ENCODE measurements at regions not wholly inside any gene's neighbourhood (a gene's known extent, or its start where the extent isn't known, plus 50 kb on each side); places are given as distances from the start of the nearest gene placed in this dataset.
"Not testable (repeated sequence)": the region's sequence is repeated elsewhere in the genome, so short reads cannot be mapped to it uniquely, and the experiment has no call there.

- peak in 1 of 56 donors; percentile 25 for DNase-seq
Measured at GRCh38 chr5:109630093-109630492, 59.6 kb upstream of the MAN2A1 start.

GRCh38 chr5:109628591-109628990 lies 61.1 kb upstream of the MAN2A1 start:
- no peak for DNase-seq

- not testable (repeated sequence) for DNase-seq
Measured at GRCh38 chr5:109621266-109621665, 68.5 kb upstream of the MAN2A1 start.

- DNase-seq: no peak
Measured at GRCh38 chr5:109620651-109621050, 69.1 kb upstream of the MAN2A1 start.

- DNase-seq: peak in 26 of 56 donors; percentile 5 to 73 (median 35)
Measured at GRCh38 chr5:109619606-109620005, 70.1 kb upstream of the MAN2A1 start.

GRCh38 chr5:109619021-109619460 lies 70.7 kb upstream of the MAN2A1 start:
- no peak for DNase-seq

GRCh38 chr5:109614981-109615380 lies 74.7 kb upstream of the MAN2A1 start:
- DNase-seq: no peak

GRCh38 chr5:109614301-109614700 lies 75.4 kb upstream of the MAN2A1 start:
- no peak for DNase-seq

GRCh38 chr5:109612278-109612905 lies 77.3 kb upstream of the MAN2A1 start:
- peak in 50 of 56 donors; percentile 8 to 86 (median 58) for DNase-seq

- peak in 4 of 56 donors; percentile 3 to 26 (median 18) for DNase-seq
Measured at GRCh38 chr5:109611505-109611904, 78.2 kb upstream of the MAN2A1 start.

GRCh38 chr5:109611061-109611460 lies 78.7 kb upstream of the MAN2A1 start:
- no peak for DNase-seq

GRCh38 chr5:109610581-109610980 lies 79.1 kb upstream of the MAN2A1 start:
- DNase-seq: no peak

GRCh38 chr5:109605207-109605730 lies 84.5 kb upstream of the MAN2A1 start:
- DNase-seq: no peak

- no peak for DNase-seq
Measured at GRCh38 chr5:109604758-109605157, 85.0 kb upstream of the MAN2A1 start.

- DNase-seq: no peak
Measured at GRCh38 chr5:109601736-109602135, 88.0 kb upstream of the MAN2A1 start.

- DNase-seq: no peak
Measured at GRCh38 chr5:109597893-109598292, 91.8 kb upstream of the MAN2A1 start.

- no peak for DNase-seq
Measured at GRCh38 chr5:109594217-109594616, 95.5 kb upstream of the MAN2A1 start.

- no peak for DNase-seq
Measured at GRCh38 chr5:109590799-109591198, 98.9 kb upstream of the MAN2A1 start.

GRCh38 chr5:109589986-109590385 lies 99.7 kb upstream of the MAN2A1 start:
- no peak for DNase-seq

- DNase-seq: no peak
Measured at GRCh38 chr5:109589239-109589638, 100.5 kb upstream of the MAN2A1 start.

GRCh38 chr5:109588281-109589035 lies 101.3 kb upstream of the MAN2A1 start:
- DNase-seq: no peak

- DNase-seq: no peak
Measured at GRCh38 chr5:109584986-109585599, 104.6 kb upstream of the MAN2A1 start.

Data from amygdala (tissue), 56 donors.